IgD-negative memory B cell (primary cell): ENCODE measurements at regions not wholly inside any gene's neighbourhood (a gene's known extent, or its start where the extent isn't known, plus 50 kb on each side); places are given as distances from the start of the nearest gene placed in this dataset.
"Not testable (repeated sequence)": the region's sequence is repeated elsewhere in the genome, so short reads cannot be mapped to it uniquely, and the experiment has no call there.

Source experiments
- H3K27ac Mint-ChIP-seq, 3 donors: one replicate each; pipeline ENCODE4 v1.8.0; 2020 to 2022; ENCODE audit warnings: mild to moderate bottlenecking in 3 of 3, mixed read lengths in 3 of 3, moderate library complexity in 1 of 3
- H3K27me3 Mint-ChIP-seq: one replicate; pipeline ENCODE4 v1.8.0; 2021; ENCODE audit warnings: mixed read lengths
- H3K36me3 Mint-ChIP-seq: one replicate; pipeline ENCODE4 v1.8.0; 2020; ENCODE audit warnings: mild to moderate bottlenecking, mixed read lengths
- H3K4me1 Mint-ChIP-seq, 3 donors: one replicate each; pipeline ENCODE4 v1.8.0; 2020 to 2022; ENCODE audit warnings: mixed read lengths in 3 of 3, mild to moderate bottlenecking in 1 of 3
- H3K4me3 Mint-ChIP-seq, 4 donors: one replicate each; pipeline ENCODE4 v1.8.0; 2020 to 2022; ENCODE audit warnings: mild to moderate bottlenecking in 4 of 4, mixed read lengths in 4 of 4, moderate library complexity in 3 of 4
- H3K9me3 Mint-ChIP-seq, 3 donors: one replicate each; pipeline ENCODE4 v1.8.0; 2020 to 2021; ENCODE audit warnings: mixed read lengths in 3 of 3, mild to moderate bottlenecking in 1 of 3

DNA sequence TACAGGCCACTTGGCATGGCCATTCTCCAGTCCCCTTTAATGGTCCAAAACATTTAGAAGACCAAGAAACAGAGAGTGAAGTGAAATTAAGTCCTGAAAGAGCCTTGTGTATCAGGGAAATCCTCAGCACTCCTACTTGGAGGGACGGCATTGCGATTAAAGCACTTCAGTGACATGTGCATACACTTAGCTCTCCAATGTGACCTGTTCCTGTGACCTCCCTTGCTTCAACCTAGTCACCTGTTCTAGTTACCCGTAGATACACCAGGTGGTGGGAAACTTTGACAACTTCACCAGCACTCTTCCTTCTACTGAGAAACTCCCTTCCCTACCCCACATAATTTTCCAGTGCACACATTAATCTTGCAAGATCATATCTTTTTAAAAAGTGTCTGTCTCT, 785.3 kb downstream of the TTLL7 start:
- not testable (repeated sequence) for H3K27ac Mint-ChIP-seq, H3K4me1 Mint-ChIP-seq, H3K27me3 Mint-ChIP-seq, H3K36me3 Mint-ChIP-seq, H3K9me3 Mint-ChIP-seq
- H3K4me3 Mint-ChIP-seq = peak overlapping the region in 1 of 4 donors; percentile 32

DNA sequence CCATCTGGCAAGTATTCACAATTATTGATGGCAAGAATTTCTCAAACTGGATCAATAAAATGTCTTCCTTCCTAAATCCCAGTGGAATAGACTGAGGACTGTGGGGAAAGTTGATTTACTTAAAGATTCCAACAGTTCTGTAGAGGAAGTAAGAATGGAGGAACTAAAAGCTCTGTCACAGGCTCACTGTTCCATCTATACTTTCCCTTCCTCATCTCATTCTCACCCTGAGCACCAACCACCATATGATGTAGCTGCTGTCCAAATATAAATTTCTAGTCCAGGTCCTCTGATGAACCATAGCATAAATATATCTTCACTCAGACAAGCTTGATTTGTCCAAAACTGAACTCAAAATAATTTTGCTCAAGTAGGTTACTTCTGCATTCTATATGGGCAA, 786.9 kb downstream of the TTLL7 start:
- not testable (repeated sequence) for H3K27me3 Mint-ChIP-seq, H3K36me3 Mint-ChIP-seq, H3K9me3 Mint-ChIP-seq, H3K4me3 Mint-ChIP-seq, H3K4me1 Mint-ChIP-seq, H3K27ac Mint-ChIP-seq

DNA sequence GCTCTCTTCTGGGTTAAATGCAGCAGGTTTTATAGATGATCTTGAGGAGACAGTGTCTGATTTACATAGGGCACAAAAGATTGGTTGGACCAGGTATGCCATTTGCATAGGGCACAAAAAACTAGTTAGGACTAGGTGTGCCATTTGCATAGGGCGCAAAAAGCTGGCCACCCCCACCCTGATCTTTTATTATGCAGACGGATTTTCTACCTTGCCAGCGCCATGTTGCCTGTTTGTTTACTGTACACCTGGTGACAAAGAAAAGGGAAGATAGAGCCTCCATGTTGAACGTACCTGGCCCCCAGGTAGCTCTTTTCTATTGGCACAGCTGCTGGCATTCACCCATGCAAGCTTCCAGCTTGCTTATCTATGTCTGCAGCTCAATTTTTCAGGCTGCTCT, 790.4 kb downstream of the TTLL7 start:
- not testable (repeated sequence) for H3K9me3 Mint-ChIP-seq, H3K4me3 Mint-ChIP-seq, H3K27ac Mint-ChIP-seq, H3K36me3 Mint-ChIP-seq, H3K27me3 Mint-ChIP-seq, H3K4me1 Mint-ChIP-seq

DNA sequence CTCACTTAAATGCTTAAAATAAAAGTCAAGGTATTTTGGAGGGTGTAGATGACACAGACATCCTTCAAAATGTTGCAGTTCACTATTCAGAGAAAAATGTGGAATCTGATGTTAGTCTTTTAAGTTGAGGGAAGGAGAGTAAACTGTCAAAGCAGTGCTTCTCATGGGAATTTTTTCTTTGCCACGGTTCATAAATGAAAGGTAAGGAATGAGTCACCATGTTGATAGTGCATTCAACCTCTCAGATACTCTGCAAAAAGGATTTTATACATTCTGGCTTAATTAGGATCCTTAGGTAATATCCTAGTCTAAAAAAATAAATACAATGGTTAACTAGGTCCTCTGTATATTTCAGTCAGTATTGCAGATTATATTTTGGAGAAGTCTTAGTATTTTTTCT, 804.3 kb downstream of the TTLL7 start:
- H3K36me3 Mint-ChIP-seq, H3K27ac Mint-ChIP-seq, H3K4me1 Mint-ChIP-seq, H3K4me3 Mint-ChIP-seq, H3K9me3 Mint-ChIP-seq, H3K27me3 Mint-ChIP-seq: not testable (repeated sequence)

DNA sequence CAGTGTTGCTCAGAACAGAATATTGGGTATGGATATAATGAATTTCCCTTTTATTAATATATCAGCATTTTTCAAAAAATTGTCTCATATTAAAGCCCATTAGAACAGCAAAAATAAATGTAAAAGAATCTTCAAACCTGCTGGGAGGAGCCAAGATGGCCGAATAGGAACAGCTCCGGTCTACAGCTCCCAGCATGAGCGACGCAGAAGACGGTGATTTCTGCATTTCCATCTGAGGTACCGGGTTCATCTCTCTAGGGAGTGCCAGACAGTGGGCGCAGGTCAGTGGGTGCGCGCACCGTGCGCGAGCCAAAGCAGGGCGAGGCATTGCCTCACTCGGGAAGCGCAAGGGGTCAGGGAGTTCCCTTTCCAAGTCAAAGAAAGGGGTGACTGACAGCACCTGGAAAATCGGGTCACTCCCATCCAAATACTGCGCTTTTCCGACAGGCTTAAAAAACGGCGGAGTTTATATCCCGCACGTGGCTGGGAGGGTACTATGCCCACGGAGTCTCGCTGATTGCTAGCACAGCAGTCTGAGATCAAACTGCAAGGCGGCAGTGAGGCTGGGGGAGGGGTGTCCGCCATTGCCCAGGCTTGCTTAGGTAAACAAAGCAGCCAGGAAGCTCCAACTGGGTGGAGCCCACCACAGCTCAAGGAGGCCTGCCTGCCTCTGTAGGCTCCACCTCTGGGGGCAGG, 816.8 kb downstream of the TTLL7 start:
- H3K27ac Mint-ChIP-seq, H3K4me3 Mint-ChIP-seq, H3K4me1 Mint-ChIP-seq, H3K27me3 Mint-ChIP-seq, H3K36me3 Mint-ChIP-seq, H3K9me3 Mint-ChIP-seq: not testable (repeated sequence)

DNA sequence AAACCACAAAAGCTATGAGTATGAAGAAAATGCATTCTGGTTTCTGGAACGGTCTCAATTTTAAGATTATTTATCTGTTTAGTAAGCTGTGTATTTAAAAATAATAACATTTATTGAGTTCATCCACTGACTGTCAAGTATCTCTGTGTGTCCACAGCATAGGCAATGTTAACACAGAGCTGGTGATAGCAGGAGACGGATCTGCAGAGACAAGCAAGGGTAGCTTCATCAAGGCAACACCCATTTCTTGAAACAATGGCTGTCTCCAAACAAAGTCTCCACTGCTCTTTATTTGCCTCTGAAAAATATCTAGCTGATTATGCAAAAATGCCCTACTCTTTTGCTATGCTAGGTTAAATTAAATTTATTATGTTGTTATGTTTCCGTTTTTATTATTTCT, 818.3 kb downstream of the TTLL7 start:
- H3K36me3 Mint-ChIP-seq, H3K4me3 Mint-ChIP-seq, H3K27ac Mint-ChIP-seq, H3K9me3 Mint-ChIP-seq, H3K27me3 Mint-ChIP-seq, H3K4me1 Mint-ChIP-seq: not testable (repeated sequence)

DNA sequence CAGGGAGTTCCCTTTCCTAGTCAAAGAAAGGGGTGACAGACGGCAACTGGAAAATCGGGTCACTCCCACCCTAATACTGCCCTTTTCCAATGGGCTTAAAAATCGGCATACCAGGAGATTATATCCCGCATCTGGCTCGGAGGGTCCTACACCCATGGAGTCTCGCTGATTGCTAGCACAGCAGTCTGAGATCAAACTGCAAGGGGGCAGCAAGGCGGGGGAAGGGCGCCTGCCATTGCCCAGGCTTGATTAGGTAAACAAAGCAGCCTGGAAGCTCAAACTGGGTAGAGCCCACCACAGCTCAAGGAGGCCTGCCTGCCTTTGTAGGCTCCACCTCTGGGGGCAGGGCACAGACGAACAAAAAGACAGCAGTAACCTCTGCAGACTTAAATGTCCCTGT, 831.3 kb downstream of the TTLL7 start:
- H3K36me3 Mint-ChIP-seq, H3K9me3 Mint-ChIP-seq, H3K27me3 Mint-ChIP-seq, H3K27ac Mint-ChIP-seq, H3K4me1 Mint-ChIP-seq, H3K4me3 Mint-ChIP-seq: not testable (repeated sequence)

DNA sequence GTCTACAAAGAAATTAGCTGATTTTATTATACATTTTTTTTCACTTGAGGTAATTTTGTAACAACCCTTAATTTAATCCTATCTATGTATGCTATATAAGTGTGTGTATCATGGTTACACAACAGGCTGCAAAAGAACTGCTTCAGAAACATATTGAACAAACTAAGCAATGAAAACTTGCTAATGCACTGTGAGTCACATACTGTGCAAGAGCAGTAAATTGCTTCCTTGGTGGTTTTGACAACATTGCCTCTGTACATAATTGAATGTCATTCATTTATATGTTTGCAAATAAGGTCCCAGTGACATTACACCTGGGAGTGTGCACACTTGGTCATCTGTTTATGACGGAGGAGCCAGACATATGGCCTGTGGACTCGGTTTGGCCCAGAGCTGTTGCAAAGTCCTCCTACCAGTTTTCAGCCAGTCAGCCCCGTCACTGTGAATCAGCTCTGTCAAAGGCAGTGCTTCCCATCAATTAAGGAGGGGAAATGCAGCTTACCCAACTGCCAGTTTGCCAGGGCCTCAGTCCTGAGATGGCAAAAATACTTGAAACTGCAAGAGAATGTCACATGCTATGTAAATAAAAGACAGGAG, 835.0 kb downstream of the TTLL7 start:
- not testable (repeated sequence) for H3K27me3 Mint-ChIP-seq, H3K9me3 Mint-ChIP-seq, H3K27ac Mint-ChIP-seq

DNA sequence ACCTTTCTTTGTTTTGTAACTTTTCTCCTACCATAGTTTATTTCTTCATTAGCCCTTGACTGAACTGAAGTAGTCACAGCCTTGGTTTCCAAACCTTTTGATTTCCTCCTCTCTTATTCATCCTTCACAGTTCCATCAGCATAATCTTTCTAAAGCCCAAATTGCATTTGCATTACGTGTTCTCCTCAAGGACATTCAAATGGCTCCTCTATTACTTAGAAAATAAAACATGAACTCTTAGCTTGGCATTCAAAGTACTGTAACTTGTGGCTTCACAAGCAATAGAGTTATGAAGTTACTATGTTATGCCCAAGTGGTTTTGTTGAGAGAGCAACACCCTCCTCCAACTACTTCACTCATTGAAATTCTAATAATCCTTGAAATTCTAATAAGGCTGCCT, 840.0 kb downstream of the TTLL7 start:
- H3K4me3 Mint-ChIP-seq, H3K9me3 Mint-ChIP-seq, H3K36me3 Mint-ChIP-seq, H3K27ac Mint-ChIP-seq, H3K4me1 Mint-ChIP-seq, H3K27me3 Mint-ChIP-seq: not testable (repeated sequence)

More for the DNA sequence above, 835.0 kb downstream of the TTLL7 start:
- H3K4me3 Mint-ChIP-seq, H3K4me1 Mint-ChIP-seq, H3K36me3 Mint-ChIP-seq: not testable (repeated sequence)

DNA sequence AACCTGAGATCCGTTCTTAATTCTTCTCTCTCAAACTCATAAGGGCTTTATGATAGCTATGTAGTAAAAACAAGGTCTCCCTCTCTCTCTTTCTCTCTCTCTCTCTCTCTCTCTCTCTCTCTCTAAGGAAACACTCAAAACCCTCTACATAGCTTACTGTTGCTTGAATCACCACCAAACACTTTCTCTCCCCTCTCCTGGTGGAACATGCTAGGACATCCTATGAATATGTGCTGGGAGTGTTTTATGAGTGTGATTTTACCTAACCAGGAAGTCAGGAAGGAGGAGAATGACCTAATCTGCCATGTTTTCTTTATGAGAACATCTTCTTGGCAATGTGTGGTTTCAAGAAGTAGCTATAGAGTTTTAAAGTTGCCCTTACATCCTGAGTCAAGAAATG, 844.6 kb downstream of the TTLL7 start:
- H3K36me3 Mint-ChIP-seq, H3K4me1 Mint-ChIP-seq, H3K27ac Mint-ChIP-seq, H3K4me3 Mint-ChIP-seq, H3K27me3 Mint-ChIP-seq, H3K9me3 Mint-ChIP-seq: not testable (repeated sequence)

DNA sequence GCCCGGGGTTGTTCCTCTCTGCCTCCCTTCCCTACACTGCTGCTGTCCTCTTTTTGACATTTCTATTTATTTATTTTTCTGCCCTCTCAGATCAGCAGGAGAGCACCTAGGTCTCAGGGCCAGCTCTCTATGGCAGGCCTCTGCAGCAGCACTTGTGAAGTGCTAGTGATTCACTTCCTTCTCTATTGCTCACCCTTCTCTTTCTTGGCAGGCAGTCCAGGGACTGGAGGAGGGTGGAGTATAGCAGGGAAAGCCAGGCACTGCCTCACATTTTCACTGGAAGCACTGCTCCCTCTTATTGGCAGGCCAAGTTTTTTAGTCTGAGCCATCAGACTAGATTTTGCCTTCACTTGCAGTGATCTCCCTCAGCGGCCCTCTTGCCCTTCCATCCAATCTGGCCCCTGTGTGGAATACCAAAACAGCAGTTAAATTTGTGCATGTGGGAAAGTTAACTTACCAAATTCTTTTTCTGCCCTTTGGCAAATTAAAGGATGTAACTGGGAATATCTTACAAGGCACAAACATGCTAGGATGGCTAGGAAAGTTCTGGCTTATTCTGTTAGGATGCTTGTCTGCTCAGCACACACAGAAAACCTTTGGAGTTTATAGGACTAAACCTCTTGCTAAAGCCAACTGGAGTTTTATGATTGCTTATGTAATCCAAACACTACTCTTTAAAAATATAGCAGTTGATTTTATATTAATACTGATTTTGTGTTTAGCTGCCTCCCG, 847.6 kb downstream of the TTLL7 start:
- H3K27me3 Mint-ChIP-seq, H3K4me3 Mint-ChIP-seq, H3K9me3 Mint-ChIP-seq, H3K27ac Mint-ChIP-seq, H3K36me3 Mint-ChIP-seq, H3K4me1 Mint-ChIP-seq: not testable (repeated sequence)

DNA sequence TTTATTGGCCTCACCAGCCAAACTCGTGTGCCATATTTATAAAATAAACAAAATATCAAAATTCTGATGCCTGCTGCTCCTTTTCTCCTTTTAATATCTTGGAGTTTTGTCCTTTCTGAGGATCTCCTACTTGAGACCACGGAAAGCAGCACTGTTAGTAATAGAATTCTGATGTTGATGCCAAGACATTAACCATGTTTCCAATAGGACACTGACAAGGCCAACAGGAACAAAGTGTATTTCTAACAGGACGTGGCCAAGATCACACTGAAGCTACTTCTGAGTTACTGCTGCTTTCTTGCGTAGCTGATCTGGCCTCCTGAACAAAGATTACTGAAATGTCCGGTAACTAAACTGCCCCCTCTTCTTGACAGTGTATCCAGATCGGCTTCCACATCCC, 848.5 kb downstream of the TTLL7 start:
- H3K4me1 Mint-ChIP-seq = not testable (repeated sequence)

DNA sequence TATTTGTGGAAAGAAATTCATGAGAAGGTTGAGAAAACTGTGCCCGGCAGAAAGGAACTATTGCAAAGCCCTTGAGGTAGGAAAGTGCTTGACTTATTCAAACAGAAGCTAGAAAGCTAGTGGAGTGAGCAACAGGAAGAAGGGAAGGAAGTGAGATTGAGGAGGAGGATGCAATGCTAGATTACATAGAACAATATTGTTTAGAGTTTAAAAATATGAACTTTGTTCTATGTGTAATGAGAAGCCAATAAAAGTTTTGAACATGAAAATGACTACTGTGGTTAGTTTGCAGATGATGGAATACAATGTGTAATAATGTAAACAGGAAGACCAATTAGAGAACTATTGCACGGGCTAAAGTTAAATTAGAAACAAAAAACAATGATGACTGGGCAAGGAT, 853.1 kb downstream of the TTLL7 start:
- H3K27ac Mint-ChIP-seq, H3K9me3 Mint-ChIP-seq, H3K27me3 Mint-ChIP-seq, H3K4me3 Mint-ChIP-seq, H3K36me3 Mint-ChIP-seq, H3K4me1 Mint-ChIP-seq: not testable (repeated sequence)

More for the DNA sequence above, 848.5 kb downstream of the TTLL7 start:
- H3K27me3 Mint-ChIP-seq, H3K9me3 Mint-ChIP-seq, H3K4me3 Mint-ChIP-seq, H3K36me3 Mint-ChIP-seq, H3K27ac Mint-ChIP-seq: not testable (repeated sequence)

DNA sequence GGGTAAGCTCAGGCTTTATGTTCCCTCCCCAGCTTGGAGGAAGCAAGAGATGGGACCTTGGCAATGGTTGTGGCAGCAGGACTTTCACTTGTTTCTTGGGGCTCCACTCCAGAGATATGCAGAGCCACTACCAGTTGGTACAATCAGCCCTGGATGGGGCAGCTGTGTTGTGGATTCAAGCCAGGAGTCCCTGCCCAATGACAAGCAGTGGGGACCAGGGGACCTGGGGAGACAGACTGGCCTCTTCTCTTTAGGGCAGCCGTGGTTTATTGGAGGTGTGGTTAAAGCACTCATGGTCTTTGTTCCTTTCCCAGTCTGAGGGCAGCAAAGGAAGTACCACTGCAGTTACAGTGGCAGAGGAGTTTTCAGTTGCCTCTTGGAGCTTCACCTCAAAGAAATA, 856.1 kb downstream of the TTLL7 start:
- H3K27me3 Mint-ChIP-seq, H3K36me3 Mint-ChIP-seq, H3K4me1 Mint-ChIP-seq, H3K9me3 Mint-ChIP-seq, H3K4me3 Mint-ChIP-seq, H3K27ac Mint-ChIP-seq: not testable (repeated sequence)

DNA sequence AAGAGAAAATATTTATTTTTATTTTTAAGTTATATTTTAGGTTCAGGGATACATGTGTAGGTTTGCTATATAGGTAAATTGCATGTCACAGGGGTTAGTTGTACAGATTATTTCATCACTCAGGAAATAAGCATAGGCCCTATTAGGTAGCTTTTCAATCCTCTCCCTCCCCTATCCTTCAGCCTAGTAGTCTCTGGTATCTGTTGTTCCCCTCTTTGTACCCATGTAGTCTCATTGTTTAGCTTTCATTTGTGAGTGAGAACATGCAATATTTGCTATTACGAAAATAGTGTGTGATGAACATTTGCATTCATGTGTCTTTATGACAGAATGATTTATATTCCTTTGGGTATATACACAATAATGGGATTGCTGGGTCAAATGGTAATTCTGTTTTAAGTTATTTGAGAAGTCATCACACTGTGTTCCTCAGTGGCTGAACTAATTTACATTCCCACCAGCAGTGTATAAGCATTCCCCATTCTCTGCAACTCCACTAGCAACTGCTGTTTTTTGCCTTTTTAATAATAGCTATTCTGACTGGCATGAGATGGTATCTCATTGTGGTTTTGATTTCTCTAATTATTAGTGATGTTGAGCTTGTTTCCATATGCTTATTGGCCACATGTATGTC, 863.3 kb downstream of the TTLL7 start:
- not testable (repeated sequence) for H3K27me3 Mint-ChIP-seq, H3K36me3 Mint-ChIP-seq, H3K27ac Mint-ChIP-seq, H3K4me1 Mint-ChIP-seq, H3K4me3 Mint-ChIP-seq, H3K9me3 Mint-ChIP-seq

DNA sequence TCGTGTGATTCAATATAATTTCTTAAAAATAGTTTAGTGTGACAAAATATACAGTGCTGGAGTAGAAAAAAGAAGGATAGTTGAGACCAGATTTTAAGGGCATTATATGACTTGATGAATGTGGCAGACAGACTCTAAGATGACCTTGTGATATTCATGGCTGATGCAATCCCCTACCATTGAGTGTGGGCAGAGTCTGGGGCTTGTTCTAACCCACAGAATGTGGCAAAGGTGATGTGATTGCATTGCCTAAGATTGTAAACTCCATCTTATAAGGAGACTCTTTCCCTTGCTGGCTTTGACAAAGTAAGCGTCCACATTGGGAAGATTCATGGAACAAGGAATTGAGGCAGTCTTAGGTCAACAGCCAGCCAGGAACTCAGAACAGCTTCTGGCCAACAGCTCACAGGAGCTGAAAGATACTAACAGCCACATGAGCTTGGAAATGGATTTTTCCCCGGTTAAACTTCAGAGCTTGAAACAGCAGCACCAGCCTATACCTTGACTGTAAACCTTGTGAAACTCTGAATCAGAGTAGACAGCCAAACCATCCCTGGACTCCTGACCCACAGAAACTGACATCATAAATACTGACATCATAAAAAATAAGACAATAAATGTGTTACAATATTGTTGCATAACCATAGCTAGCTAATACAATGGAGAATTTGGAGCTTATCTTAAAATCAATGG, 864.5 kb downstream of the TTLL7 start:
- not testable (repeated sequence) for H3K9me3 Mint-ChIP-seq, H3K27ac Mint-ChIP-seq, H3K27me3 Mint-ChIP-seq, H3K4me1 Mint-ChIP-seq, H3K4me3 Mint-ChIP-seq, H3K36me3 Mint-ChIP-seq
